GM23248 (cell line): ENCODE measurements at regions not wholly inside any gene's neighbourhood (a gene's known extent, or its start where the extent isn't known, plus 50 kb on each side); places are given as distances from the start of the nearest gene placed in this dataset.

Source experiments
- EZH2 ChIP-seq: fragments of 200-600 bp; sonication (generic); IDR thresholded peaks from 2 replicates; pipeline ENCODE4 v1.6.1; 2018; ENCODE audit warnings: antibody characterized with exemption, mild to moderate bottlenecking; ENCODE audit not compliant: insufficient read depth, poor library complexity, severe bottlenecking
- EZH2phosphoT487 ChIP-seq: fragments of 200-600 bp; sonication (generic); IDR thresholded peaks from 2 replicates; pipeline ENCODE4 v1.6.1; 2018; ENCODE audit warnings: antibody characterized with exemption, moderate library complexity, mild to moderate bottlenecking, low read depth; ENCODE audit not compliant: insufficient read depth

DNA sequence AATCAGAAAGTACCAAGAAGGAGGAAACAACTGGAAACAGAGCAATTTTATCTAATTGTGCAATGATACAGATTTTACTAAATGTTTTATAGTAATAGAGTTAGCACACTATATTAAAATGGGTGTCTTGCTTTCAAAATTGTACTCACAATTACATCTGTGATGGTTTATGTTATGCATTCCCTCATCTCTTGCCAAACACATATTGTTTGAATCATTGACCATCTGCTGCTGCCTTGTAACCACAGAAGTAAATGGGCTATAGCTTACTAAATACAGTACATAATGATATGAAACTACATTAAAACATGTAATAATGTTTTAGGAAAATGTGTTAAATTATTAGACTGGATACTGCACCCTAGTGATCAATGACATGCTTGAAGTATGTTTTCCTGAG is 158.1 kb downstream of the SLC25A46 start:
- no peak for TF ChIP-seq EZH2
- no peak for TF ChIP-seq EZH2phosphoT487
